ENCODE measurements at regions not wholly inside any gene's neighbourhood (a gene's known extent, or its start where the extent isn't known, plus 50 kb on each side); places are given as distances from the start of the nearest gene placed in this dataset.

- 65 to 77% methylated on average over 2 of the region's 2 CpGs for WGBS, 2 donors (ENCODE audit: low coverage in 1 of 2)
- TF ChIP-seq EP300 (IDR thresholded peaks at IDR 0.05; ENCODE audit: low read depth) (no peak), POLR2AphosphoS5 (IDR thresholded peaks at IDR 0.05) (no peak)
- in situ Hi-C loops (cut with MboI; ENCODE audit: low pct_ligation_motif_present in 1 of 4, low pct_unique_long_range_greater_than_20kb in 1 of 4, low sequenced_read_pairs in 3 of 4) (no loop called here), intact Hi-C loops (cut with DNase I; ENCODE audit: low total_unique reads) (no loop called here)
- H3K4me1 ChIP-seq, result no peaks in the 10 kb centered on the region
- H3K9me3 ChIP-seq, result no peaks in the 10 kb centered on the region
- H3K27me3 ChIP-seq, result no peaks in the 10 kb centered on the region
- no peak overlapping the region for H3K27ac ChIP-seq
- DNase-seq, result no peak
- H3K36me3 ChIP-seq, result no peaks in the 10 kb centered on the region
- no peak overlapping the region for H3K4me3 ChIP-seq
These were observed 157.8 kb downstream of the ATG4C start for GRCh38 chr1:62941780-62942179.

DNA sequence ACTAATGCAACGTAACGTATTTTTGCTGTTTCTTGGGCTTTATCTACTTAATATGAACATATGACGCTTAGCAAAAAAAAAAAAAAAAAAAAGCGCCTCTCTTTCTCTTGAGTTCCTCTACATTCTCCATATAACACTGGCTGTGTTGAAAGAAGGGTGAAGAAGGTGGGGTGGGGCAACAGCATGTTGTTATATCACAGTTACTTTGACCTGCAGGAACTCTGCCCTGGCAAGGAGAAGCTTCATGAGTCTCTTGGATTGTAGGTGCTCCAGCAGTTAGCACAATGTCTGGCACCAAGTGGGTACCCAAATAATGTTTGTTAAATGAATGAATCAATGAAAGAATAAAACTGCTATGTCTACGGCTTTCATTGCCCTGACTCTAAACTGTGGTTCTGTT is 162.6 kb downstream of the ATG4C start:
- 84% methylated on average over 5 of the region's 5 CpGs for WGBS, 2 donors (ENCODE audit: low coverage in 1 of 2)
- no peaks in the 10 kb centered on the region for H3K27me3 ChIP-seq

DNA sequence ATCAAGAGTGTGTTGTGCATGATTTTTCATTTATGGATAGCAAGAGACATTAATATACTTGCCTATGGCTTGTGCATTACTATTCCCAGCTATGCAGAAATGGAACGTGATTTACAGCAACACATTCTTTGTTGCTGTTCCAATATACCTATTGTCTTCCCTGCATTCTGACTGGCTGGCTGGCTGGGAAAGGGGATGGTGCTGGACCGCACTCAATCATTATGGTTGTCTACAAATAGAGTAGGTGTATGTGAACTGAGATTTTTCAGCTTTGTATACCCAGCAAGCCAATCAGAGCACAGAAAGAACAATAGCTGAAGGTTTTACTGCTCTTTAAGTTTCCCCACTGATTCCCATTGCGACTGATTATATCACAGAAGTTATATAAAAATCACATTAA is 167.5 kb downstream of the ATG4C start:
- in situ Hi-C loops (cut with MboI; ENCODE audit: low pct_ligation_motif_present in 1 of 4, low pct_unique_long_range_greater_than_20kb in 1 of 4, low sequenced_read_pairs in 3 of 4), result no loop called here
- no peaks in the 10 kb centered on the region for H3K4me1 ChIP-seq
- WGBS, 2 donors (ENCODE audit: low coverage in 1 of 2), result 33 to 46% methylated on average over 3 of the region's 3 CpGs
- intact Hi-C loops (cut with DNase I; ENCODE audit: low total_unique reads), result no loop called here
- H3K27me3 ChIP-seq, result peaks cover 10% of the 10 kb centered on the region
- DNase-seq, result no peak
- no peaks in the 10 kb centered on the region for H3K9me3 ChIP-seq
- no peaks in the 10 kb centered on the region for H3K36me3 ChIP-seq
- no peak overlapping the region for H3K27ac ChIP-seq
- TF ChIP-seq POLR2AphosphoS5 (IDR thresholded peaks at IDR 0.05) (no peak), EP300 (IDR thresholded peaks at IDR 0.05; ENCODE audit: low read depth) (no peak), POLR2A (IDR thresholded peaks at IDR 0.05) (no peak)
- TF ChIP-seq, protein P1, sequence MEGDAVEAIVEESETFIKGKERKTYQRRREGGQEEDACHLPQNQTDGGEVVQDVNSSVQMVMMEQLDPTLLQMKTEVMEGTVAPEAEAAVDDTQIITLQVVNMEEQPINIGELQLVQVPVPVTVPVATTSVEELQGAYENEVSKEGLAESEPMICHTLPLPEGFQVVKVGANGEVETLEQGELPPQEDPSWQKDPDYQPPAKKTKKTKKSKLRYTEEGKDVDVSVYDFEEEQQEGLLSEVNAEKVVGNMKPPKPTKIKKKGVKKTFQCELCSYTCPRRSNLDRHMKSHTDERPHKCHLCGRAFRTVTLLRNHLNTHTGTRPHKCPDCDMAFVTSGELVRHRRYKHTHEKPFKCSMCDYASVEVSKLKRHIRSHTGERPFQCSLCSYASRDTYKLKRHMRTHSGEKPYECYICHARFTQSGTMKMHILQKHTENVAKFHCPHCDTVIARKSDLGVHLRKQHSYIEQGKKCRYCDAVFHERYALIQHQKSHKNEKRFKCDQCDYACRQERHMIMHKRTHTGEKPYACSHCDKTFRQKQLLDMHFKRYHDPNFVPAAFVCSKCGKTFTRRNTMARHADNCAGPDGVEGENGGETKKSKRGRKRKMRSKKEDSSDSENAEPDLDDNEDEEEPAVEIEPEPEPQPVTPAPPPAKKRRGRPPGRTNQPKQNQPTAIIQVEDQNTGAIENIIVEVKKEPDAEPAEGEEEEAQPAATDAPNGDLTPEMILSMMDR (IDR thresholded peaks at IDR 0.05), result no peak
- H3K4me3 ChIP-seq, result no peak overlapping the region

More for the DNA sequence above, 162.6 kb downstream of the ATG4C start:
- no peak overlapping the region for H3K4me3 ChIP-seq
- H3K27ac ChIP-seq, result no peak overlapping the region
- H3K4me1 ChIP-seq, result no peaks in the 10 kb centered on the region
- DNase-seq, result no peak
- in situ Hi-C loops (cut with MboI; ENCODE audit: low pct_ligation_motif_present in 1 of 4, low pct_unique_long_range_greater_than_20kb in 1 of 4, low sequenced_read_pairs in 3 of 4), result no loop called here
- no peaks in the 10 kb centered on the region for H3K9me3 ChIP-seq
- no peaks in the 10 kb centered on the region for H3K36me3 ChIP-seq
- intact Hi-C loops (cut with DNase I; ENCODE audit: low total_unique reads), result no loop called here
- TF ChIP-seq EP300 (IDR thresholded peaks at IDR 0.05; ENCODE audit: low read depth) (no peak), POLR2AphosphoS5 (IDR thresholded peaks at IDR 0.05) (no peak), POLR2A (IDR thresholded peaks at IDR 0.05) (no peak)
- TF ChIP-seq, protein P1 (IDR thresholded peaks at IDR 0.05), result no peak

DNA sequence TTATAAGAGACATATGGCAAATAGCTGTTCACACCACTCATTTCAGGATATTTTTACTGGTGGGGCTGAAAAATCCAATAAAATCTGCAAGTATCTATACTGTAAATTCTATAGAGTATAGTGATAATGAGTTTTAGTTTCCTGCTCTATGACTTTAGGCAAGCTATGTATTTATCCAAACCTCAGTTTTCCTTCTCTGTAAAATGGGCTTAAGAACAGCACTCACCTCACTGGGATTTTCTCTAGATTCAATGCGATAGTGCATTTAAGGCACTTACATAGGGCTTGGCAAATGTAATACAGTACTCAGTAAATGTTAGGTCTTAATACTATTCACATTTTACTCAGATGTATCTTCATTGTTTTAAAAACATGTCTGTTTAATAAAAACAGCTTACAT is 168.7 kb downstream of the ATG4C start:
- H3K4me1 ChIP-seq, result no peaks in the 10 kb centered on the region
- no peak for DNase-seq
- TF ChIP-seq POLR2A (IDR thresholded peaks at IDR 0.05) (no peak), EP300 (IDR thresholded peaks at IDR 0.05; ENCODE audit: low read depth) (no peak)
- no peaks in the 10 kb centered on the region for H3K9me3 ChIP-seq
- in situ Hi-C loops (cut with MboI; ENCODE audit: low pct_ligation_motif_present in 1 of 4, low pct_unique_long_range_greater_than_20kb in 1 of 4, low sequenced_read_pairs in 3 of 4) (no loop called here), intact Hi-C loops (cut with DNase I; ENCODE audit: low total_unique reads) (no loop called here)
- no peak overlapping the region for H3K4me3 ChIP-seq
- H3K27ac ChIP-seq, result no peak overlapping the region
- peaks cover 10% of the 10 kb centered on the region for H3K27me3 ChIP-seq
- H3K36me3 ChIP-seq, result no peaks in the 10 kb centered on the region
- WGBS, 2 donors (ENCODE audit: low coverage in 1 of 2), result 87 to 92% methylated on average over 1 of the region's 1 CpG

DNA sequence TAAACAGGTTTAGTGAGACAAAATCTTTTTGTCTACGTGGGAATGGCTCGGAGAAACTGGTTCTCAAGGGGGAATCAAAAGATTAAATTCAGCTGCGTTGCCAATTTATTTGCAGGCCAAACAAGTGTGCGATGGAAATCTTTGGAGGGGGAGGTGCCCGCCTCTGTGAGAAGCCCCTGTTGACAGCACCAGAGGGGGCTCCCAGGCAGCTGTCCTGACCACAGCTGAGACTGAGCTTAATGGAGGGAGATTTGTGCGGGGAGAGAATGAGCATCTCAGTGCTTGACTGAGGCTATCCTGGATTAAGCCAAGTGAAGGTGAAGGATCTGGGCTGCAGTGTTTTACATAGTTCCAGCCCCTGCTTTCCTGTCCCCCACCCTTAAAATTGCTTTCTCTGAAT is 169.7 kb downstream of the ATG4C start:
- intact Hi-C loops (cut with DNase I; ENCODE audit: low total_unique reads), result no loop called here
- H3K36me3 ChIP-seq, result no peaks in the 10 kb centered on the region
- no peak for DNase-seq
- H3K4me3 ChIP-seq, result no peak overlapping the region
- 33 to 61% methylated on average over 2 to 6 of the region's 6 CpGs for WGBS, 2 donors (ENCODE audit: low coverage in 1 of 2)
- TF ChIP-seq POLR2A (IDR thresholded peaks at IDR 0.05), result no peak
- TF ChIP-seq POLR2AphosphoS5 (IDR thresholded peaks at IDR 0.05), result no peak
- TF ChIP-seq, protein P1 (IDR thresholded peaks at IDR 0.05), result no peak
- no peak for TF ChIP-seq EP300 (IDR thresholded peaks at IDR 0.05; ENCODE audit: low read depth)
- in situ Hi-C loops (cut with MboI; ENCODE audit: low pct_ligation_motif_present in 1 of 4, low pct_unique_long_range_greater_than_20kb in 1 of 4, low sequenced_read_pairs in 3 of 4), result no loop called here
- H3K27ac ChIP-seq, result no peak overlapping the region
- peaks cover 10% of the 10 kb centered on the region for H3K27me3 ChIP-seq
- no peaks in the 10 kb centered on the region for H3K4me1 ChIP-seq
- H3K9me3 ChIP-seq, result no peaks in the 10 kb centered on the region

All from transverse colon (tissue), 4 donors.